IPS-NIHi11 (cell line): ENCODE measurements at regions not wholly inside any gene's neighbourhood (a gene's known extent, or its start where the extent isn't known, plus 50 kb on each side); places are given as distances from the start of the nearest gene placed in this dataset.
"Not testable (repeated sequence)": the region's sequence is repeated elsewhere in the genome, so short reads cannot be mapped to it uniquely, and the experiment has no call there.

Experiments used
- DNase-seq: peaks from one replicate; pipeline ENCODE4 v3.0.0; 2012; ENCODE audit warnings: mixed read lengths, low spot score

- no peak for DNase-seq
These were observed 1534.6 kb upstream of the AGA start for GRCh38 chr4:178976861-178977260.

GRCh38 chr4:178993306-178993705 lies 1551.1 kb upstream of the AGA start:
- no peak for DNase-seq

GRCh38 chr4:179001918-179002317 lies 1559.7 kb upstream of the AGA start:
- no peak for DNase-seq

GRCh38 chr4:179007755-179008154 lies 1565.5 kb upstream of the AGA start:
- DNase-seq = no peak

GRCh38 chr4:179017581-179017980 lies 1575.3 kb upstream of the AGA start:
- no peak for DNase-seq

- DNase-seq = no peak
These were observed 1585.3 kb upstream of the AGA start for GRCh38 chr4:179027569-179027968.

GRCh38 chr4:179028321-179028720 lies 1586.1 kb upstream of the AGA start:
- DNase-seq = no peak

- no peak for DNase-seq
These were observed 1587.4 kb upstream of the AGA start for GRCh38 chr4:179029683-179030082.

- peak; percentile 7 for DNase-seq
These were observed 1598.0 kb upstream of the AGA start for GRCh38 chr4:179040259-179040658.

- DNase-seq = no peak
These were observed 1606.7 kb upstream of the AGA start for GRCh38 chr4:179048839-179049453.

GRCh38 chr4:179051206-179051605 lies 1609.0 kb upstream of the AGA start:
- no peak for DNase-seq

- DNase-seq = no peak
These were observed 1617.2 kb upstream of the AGA start for GRCh38 chr4:179059396-179059795.

GRCh38 chr4:179066254-179066653 lies 1624.0 kb upstream of the AGA start:
- DNase-seq = not testable (repeated sequence)

GRCh38 chr4:179071131-179071530 lies 1628.9 kb upstream of the AGA start:
- DNase-seq = no peak

- no peak for DNase-seq
These were observed 1634.6 kb upstream of the AGA start for GRCh38 chr4:179076865-179077264.

- peak; percentile 24 for DNase-seq
These were observed 1653.5 kb upstream of the AGA start for GRCh38 chr4:179095585-179096221.

- peak; percentile 41 for DNase-seq
These were observed 1655.5 kb upstream of the AGA start for GRCh38 chr4:179097741-179098140.

- no peak for DNase-seq
These were observed 1668.1 kb upstream of the AGA start for GRCh38 chr4:179110356-179110755.

- DNase-seq = no peak
These were observed 1668.6 kb upstream of the AGA start for GRCh38 chr4:179110816-179111215.

- no peak for DNase-seq
These were observed 1670.4 kb upstream of the AGA start for GRCh38 chr4:179112441-179113170.

- no peak for DNase-seq
These were observed 1672.4 kb upstream of the AGA start for GRCh38 chr4:179114615-179115014.

- no peak for DNase-seq
These were observed 1673.8 kb upstream of the AGA start for GRCh38 chr4:179116011-179116410.

GRCh38 chr4:179116581-179116980 lies 1674.3 kb upstream of the AGA start:
- no peak for DNase-seq
